NT2/D1 (cell line): ENCODE measurements at regions not wholly inside any gene's neighbourhood (a gene's known extent, or its start where the extent isn't known, plus 50 kb on each side); places are given as distances from the start of the nearest gene placed in this dataset.

Experiments used
- SUZ12 ChIP-seq: IDR thresholded peaks from 2 replicates; pipeline ENCODE4 v1.6.1; 2011; ENCODE audit not compliant: insufficient read length, insufficient read depth; ENCODE audit errors: extremely low read depth
- YY1 ChIP-seq: IDR thresholded peaks from 2 replicates; pipeline ENCODE4 v1.6.1; 2011; ENCODE audit not compliant: insufficient read length, insufficient read depth
- ZNF274 ChIP-seq: IDR thresholded peaks from 2 replicates; pipeline ENCODE4 v1.6.1; 2011; ENCODE audit warnings: mild to moderate bottlenecking, low read depth, low read length

- TF ChIP-seq YY1 (no peak), ZNF274 (no peak), SUZ12 (no peak)
Measured at GRCh38 chr4:136357556-136357955, 1174.7 kb downstream of the PCDH18 start.
